PFSK-1 (cell line): ENCODE measurements at regions not wholly inside any gene's neighbourhood (a gene's known extent, or its start where the extent isn't known, plus 50 kb on each side); places are given as distances from the start of the nearest gene placed in this dataset.

Source experiments
- POLR2AphosphoS5 ChIP-seq: IDR thresholded peaks from 2 replicates; pipeline ENCODE4 v1.6.1; 2012; ENCODE audit warnings: low read depth, mild to moderate bottlenecking, control low read depth, low read length, moderate library complexity
- REST ChIP-seq, 2 experiments: IDR thresholded peaks; 2 replicates each; pipeline versions ENCODE4 v1.6.1 to v1.8.0; 2011 to 2012; ENCODE audit warnings: low read depth in 2 of 2, low read length in 2 of 2, control low read depth in 1 of 2, inconsistent platforms in 1 of 2, mild to moderate bottlenecking in 1 of 2, moderate library complexity in 1 of 2; ENCODE audit not compliant: insufficient read depth in 1 of 2
- TAF1 ChIP-seq: IDR thresholded peaks from 2 replicates; pipeline ENCODE4 v1.6.1; 2012; ENCODE audit warnings: low read length, control low read depth, borderline replicate concordance; ENCODE audit not compliant: insufficient read depth

- TF ChIP-seq REST (IDR thresholded peaks at IDR 0.05; ENCODE audit: insufficient read depth in 1 of 2, low read depth in 2 of 2, low read length in 2 of 2) (no peak), TAF1 (no peak), POLR2AphosphoS5 (no peak)
These were observed 243.1 kb upstream of the FANCL start for GRCh38 chr2:58484221-58484620.
